ENCODE measurements at regions not wholly inside any gene's neighbourhood (a gene's known extent, or its start where the extent isn't known, plus 50 kb on each side); places are given as distances from the start of the nearest gene placed in this dataset.
"Not testable (repeated sequence)": the region's sequence is repeated elsewhere in the genome, so short reads cannot be mapped to it uniquely, and the experiment has no call there.

DNA sequence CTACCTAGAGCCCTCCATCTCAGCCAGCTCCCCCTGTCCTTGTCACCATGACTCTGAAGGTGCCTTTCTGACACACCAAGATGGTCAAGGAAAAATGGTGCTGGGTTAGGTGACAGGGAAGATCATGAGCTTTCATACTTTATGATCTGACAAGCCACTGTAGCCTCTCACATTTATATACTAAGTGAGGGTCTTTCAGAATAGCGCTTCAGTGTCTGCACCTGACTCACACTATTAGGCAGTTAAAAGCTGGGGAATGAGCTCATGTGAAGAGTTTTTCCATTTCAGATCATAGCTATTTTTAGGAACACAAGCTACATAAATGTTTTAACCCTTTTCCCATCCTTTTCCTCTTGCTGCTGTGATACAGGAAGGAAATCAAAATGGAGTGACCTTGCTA lies 101.4 kb downstream of the FAM72C start:
- TF ChIP-seq, protein P1, sequence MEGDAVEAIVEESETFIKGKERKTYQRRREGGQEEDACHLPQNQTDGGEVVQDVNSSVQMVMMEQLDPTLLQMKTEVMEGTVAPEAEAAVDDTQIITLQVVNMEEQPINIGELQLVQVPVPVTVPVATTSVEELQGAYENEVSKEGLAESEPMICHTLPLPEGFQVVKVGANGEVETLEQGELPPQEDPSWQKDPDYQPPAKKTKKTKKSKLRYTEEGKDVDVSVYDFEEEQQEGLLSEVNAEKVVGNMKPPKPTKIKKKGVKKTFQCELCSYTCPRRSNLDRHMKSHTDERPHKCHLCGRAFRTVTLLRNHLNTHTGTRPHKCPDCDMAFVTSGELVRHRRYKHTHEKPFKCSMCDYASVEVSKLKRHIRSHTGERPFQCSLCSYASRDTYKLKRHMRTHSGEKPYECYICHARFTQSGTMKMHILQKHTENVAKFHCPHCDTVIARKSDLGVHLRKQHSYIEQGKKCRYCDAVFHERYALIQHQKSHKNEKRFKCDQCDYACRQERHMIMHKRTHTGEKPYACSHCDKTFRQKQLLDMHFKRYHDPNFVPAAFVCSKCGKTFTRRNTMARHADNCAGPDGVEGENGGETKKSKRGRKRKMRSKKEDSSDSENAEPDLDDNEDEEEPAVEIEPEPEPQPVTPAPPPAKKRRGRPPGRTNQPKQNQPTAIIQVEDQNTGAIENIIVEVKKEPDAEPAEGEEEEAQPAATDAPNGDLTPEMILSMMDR (IDR thresholded peaks at IDR 0.05; ENCODE audit: poor library complexity, severe bottlenecking): not testable (repeated sequence)
- TF ChIP-seq EP300 (conservative IDR thresholded peaks at IDR 0.05; ENCODE audit: poor library complexity, severe bottlenecking): not testable (repeated sequence)

Data from neural cell (in vitro differentiated cells).